Astrocyte of the spinal cord (primary cell): ENCODE measurements at regions not wholly inside any gene's neighbourhood (a gene's known extent, or its start where the extent isn't known, plus 50 kb on each side); places are given as distances from the start of the nearest gene placed in this dataset.

Experiments
- DNase-seq: peaks from one replicate; pipeline ENCODE4 v3.0.0; 2011; ENCODE audit warnings: low read depth, low spot score
- H3K4me3 ChIP-seq: 2 replicates; pipeline ENCODE4 v1.5.1; 2011; ENCODE audit warnings: low read depth, mild to moderate bottlenecking, low read length, moderate library complexity
- in situ Hi-C: cut with HindIII; loops from 2 replicates; pipeline ENCODE4 v1.10.0; 2017; ENCODE audit warnings: low sequenced_read_pairs
- TF ChIP-seq, protein P1 (sequence below): IDR thresholded peaks from 2 replicates; pipeline ENCODE4 v1.5.1; 2012; ENCODE audit warnings: low read depth, mild to moderate bottlenecking, low read length, inconsistent platforms

DNA sequence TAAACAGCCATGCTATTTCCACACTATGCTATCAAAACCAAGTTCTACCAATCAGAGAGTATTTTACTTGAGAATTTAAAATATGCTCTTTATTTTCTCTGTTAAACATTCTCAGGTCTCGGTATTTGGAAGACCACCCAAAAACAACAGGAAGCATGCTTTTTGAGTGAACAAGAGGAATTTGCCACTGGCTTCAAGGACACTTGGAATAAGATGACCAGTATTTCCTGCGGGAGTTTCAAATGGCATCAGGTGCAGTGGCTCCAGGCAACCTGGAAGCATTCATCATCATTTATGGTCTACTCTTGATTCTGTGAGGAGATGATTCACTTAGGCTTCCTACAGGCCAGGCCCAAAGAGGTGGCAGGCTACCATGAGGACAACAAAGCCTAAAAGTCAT, 305.7 kb upstream of the ATP11B start:
- no peak for DNase-seq
- TF ChIP-seq, protein P1, sequence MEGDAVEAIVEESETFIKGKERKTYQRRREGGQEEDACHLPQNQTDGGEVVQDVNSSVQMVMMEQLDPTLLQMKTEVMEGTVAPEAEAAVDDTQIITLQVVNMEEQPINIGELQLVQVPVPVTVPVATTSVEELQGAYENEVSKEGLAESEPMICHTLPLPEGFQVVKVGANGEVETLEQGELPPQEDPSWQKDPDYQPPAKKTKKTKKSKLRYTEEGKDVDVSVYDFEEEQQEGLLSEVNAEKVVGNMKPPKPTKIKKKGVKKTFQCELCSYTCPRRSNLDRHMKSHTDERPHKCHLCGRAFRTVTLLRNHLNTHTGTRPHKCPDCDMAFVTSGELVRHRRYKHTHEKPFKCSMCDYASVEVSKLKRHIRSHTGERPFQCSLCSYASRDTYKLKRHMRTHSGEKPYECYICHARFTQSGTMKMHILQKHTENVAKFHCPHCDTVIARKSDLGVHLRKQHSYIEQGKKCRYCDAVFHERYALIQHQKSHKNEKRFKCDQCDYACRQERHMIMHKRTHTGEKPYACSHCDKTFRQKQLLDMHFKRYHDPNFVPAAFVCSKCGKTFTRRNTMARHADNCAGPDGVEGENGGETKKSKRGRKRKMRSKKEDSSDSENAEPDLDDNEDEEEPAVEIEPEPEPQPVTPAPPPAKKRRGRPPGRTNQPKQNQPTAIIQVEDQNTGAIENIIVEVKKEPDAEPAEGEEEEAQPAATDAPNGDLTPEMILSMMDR, result no peak
- no peak overlapping the region for H3K4me3 ChIP-seq
- in situ Hi-C loops, result no loop called here

DNA sequence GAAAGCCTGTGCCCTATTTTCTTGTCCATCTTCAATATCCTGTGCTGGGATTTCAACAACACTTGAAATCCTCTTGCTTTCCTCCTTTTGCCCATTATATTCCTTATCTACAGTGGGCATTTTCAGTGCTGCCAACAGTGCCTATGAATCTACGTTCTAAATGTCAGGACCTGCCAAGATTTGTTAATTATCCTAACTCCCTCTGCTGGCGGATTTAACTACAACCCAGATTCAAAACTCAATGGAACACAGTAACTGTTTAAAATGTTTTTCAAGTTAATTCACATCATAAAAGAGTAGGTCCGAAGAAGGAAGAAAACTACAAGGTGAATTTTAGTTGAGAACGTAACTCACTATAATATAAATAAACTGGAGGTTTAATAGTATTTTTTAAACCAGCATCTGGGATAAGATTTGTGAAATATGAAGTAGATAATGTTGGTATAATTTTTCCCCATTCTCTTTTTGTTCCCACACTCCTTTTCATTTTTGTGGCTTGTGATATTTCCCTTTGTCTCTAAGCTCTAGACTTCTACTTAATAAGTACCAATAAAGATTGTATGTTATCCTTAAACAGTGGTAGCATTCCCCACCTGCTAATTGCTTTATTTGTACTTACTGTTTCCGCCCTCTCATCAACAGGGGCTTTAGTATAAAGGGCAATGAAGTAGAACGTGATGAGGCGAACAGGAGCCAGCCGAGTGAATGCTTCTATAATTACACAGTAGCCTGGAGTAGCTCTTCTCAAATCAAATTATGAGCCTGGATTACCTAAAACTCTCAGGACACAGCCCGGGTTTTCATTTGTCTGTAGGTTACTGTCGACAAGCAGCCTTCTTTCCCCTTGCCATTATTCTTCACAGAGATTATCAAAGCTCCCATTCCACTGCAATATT, 302.5 kb upstream of the ATP11B start:
- in situ Hi-C loops, result no loop called here
- peak; percentile 37 for DNase-seq
- TF ChIP-seq, protein P1, result peak; percentile 55
- no peak overlapping the region for H3K4me3 ChIP-seq

DNA sequence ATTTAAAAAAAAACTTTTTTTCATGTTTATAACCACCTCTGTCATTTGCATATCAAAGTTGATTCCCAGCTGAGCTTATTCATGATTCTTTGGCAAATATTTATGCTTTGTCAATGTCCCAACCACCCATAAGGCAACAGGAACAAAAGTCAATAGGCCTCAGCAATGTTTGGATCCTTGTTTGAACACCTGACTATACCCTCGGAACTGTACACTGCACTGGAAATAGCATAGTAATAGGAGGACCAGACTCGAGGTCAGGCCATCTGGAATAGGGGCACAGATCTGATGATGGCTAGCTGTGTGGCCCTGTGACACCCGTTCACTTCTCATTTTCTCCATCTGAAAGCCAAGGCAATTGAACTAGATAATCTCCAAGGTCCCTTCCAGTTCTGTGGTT, 301.7 kb upstream of the ATP11B start:
- DNase-seq, result no peak
- no peak overlapping the region for H3K4me3 ChIP-seq
- in situ Hi-C loops, result no loop called here
- TF ChIP-seq, protein P1, result no peak

DNA sequence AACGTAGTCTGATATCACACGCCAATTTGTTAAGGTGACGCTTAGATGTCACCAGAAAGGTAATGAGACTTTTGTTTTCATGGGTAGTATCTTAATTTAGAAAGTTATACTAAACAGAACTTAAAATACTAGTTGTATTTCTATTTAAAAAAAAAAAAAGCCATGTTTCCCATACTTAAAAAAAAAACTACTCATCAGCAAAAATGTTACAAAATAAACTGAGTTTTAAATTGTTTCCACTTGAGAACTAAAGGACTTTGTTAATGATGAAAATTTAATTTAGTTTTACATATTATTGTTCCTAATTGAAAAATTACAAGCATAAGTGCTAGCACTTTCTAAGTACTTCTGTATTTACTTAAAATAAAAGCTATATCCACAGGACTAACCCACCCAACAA, 300.8 kb upstream of the ATP11B start:
- in situ Hi-C loops, result no loop called here
- no peak for DNase-seq
- H3K4me3 ChIP-seq, result no peak overlapping the region
- TF ChIP-seq, protein P1, result no peak

DNA sequence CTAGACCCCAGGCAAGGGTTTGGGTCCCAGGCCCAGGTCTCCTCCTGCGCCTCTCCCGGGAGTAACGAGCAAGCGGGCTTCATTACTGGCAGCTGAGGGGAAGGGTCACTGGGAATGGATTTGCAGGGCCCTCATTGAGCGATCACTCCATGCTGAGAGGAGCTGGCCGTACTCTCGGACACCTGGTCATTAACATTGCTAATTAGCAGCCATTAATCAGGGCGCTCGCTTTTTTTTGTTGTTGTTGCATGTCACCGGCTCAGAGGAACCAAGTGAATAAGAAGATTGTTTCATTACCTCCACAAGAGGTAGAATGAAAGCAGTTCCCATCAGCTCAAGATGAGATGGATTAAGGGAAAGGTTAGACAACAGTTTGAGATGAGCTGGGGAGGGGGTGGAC, 293.0 kb upstream of the ATP11B start:
- no peak for DNase-seq
- H3K4me3 ChIP-seq, result no peak overlapping the region
- TF ChIP-seq, protein P1, result no peak
- in situ Hi-C loops, result no loop called here

DNA sequence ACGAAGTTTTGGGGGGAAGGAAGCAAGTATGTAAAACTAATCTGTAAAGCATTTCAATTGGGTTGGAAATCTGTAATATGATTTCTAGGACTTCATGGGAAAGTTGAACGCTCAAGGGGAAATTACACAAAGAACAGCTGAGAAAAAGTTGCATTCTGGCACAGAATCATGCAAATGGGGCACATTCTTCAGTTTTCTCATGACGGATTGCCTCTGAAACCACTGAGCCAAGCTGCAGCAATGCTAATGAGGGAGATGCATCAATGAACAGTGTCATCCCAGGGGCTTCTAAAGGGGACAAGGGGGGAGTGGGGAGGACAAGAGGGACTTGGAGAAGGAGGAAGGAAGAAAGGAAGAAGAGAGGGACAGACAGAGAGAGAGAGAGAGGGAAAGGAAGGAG, 291.4 kb upstream of the ATP11B start:
- TF ChIP-seq, protein P1, result no peak
- DNase-seq, result no peak

More for the DNA sequence above, 291.4 kb upstream of the ATP11B start:
- in situ Hi-C loops, result no loop called here
- no peak overlapping the region for H3K4me3 ChIP-seq
